ENCODE measurements at regions not wholly inside any gene's neighbourhood (a gene's known extent, or its start where the extent isn't known, plus 50 kb on each side); places are given as distances from the start of the nearest gene placed in this dataset.
"Not testable (repeated sequence)": the region's sequence is repeated elsewhere in the genome, so short reads cannot be mapped to it uniquely, and the experiment has no call there.

DNA sequence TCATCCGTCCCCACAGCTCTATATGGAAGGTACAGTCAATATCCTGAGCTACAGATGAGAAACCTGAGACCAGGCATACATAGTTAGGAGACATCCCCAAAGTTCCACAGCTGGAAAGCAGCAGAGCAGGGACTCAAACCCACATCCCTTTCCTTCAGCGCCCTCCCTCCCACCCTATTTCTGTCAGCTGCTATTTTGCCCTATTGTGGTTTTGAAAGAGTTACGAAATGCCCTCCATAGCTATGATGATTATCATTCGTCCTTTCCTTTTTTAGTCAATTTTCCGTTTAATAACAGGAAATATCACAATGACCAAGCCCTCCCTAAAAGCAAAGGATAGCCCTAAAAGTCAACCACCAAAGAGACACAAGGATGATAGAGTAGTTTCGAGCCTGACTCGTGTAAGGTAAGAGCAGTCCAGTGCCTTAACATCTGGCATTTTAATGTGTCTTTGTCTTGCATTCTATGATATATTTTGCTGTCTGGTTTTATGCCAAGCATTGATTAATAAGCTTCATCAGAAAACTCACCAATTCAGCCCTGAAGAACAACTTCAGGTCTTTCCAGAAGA, 264.3 kb upstream of the NBPF12 start:
- WGBS, 4 donors = 56 to 63% (median 58%) methylated on average over 7 of the region's 7 CpGs
- H3K27me3 ChIP-seq; intact Hi-C loops (cut with DNase I); H3K27ac ChIP-seq; DNase-seq; H3K4me1 ChIP-seq (replicated peaks in 1 of 2); H3K4me3 ChIP-seq; H3K36me3 ChIP-seq (replicated peaks in 1 of 2); H3K9me3 ChIP-seq (replicated peaks in 1 of 3): not testable (repeated sequence)

- H3K4me1 ChIP-seq (replicated peaks in 1 of 2); H3K27me3 ChIP-seq; H3K4me3 ChIP-seq; DNase-seq; intact Hi-C loops (cut with DNase I); H3K27ac ChIP-seq; H3K36me3 ChIP-seq (replicated peaks in 1 of 2); H3K9me3 ChIP-seq (replicated peaks in 1 of 3): not testable (repeated sequence)
- WGBS, 4 donors = 58 to 90% (median 82%) methylated on average over 2 to 6 of the region's 7 CpGs
Measured at GRCh38 chr1:146672608-146673007, 265.5 kb upstream of the NBPF12 start.

DNA sequence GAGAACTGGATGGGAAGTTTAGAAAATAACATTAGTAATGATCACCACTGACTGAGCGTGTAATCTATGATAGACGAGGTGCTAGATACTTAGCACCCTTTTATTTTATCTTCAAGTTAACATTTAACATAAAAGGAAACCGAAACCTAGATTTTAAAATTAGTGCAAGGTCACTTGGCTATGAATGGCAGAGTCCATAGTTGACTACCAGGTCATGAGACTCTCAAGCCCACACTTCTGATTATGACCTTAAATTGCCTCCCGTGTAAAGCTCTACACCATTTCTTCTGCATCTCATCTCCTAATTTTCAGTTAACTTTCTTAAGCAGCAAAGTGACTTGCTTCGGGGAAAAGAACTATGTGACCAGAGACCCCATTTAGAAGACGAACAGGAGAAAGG, 266.5 kb upstream of the NBPF12 start:
- H3K4me3 ChIP-seq; H3K36me3 ChIP-seq (replicated peaks in 1 of 2); H3K27ac ChIP-seq; H3K27me3 ChIP-seq; H3K9me3 ChIP-seq (replicated peaks in 1 of 3); intact Hi-C loops (cut with DNase I); DNase-seq; H3K4me1 ChIP-seq (replicated peaks in 1 of 2): not testable (repeated sequence)
- 79 to 89% (median 84%) methylated on average over 3 to 6 of the region's 6 CpGs for WGBS, 4 donors

DNA sequence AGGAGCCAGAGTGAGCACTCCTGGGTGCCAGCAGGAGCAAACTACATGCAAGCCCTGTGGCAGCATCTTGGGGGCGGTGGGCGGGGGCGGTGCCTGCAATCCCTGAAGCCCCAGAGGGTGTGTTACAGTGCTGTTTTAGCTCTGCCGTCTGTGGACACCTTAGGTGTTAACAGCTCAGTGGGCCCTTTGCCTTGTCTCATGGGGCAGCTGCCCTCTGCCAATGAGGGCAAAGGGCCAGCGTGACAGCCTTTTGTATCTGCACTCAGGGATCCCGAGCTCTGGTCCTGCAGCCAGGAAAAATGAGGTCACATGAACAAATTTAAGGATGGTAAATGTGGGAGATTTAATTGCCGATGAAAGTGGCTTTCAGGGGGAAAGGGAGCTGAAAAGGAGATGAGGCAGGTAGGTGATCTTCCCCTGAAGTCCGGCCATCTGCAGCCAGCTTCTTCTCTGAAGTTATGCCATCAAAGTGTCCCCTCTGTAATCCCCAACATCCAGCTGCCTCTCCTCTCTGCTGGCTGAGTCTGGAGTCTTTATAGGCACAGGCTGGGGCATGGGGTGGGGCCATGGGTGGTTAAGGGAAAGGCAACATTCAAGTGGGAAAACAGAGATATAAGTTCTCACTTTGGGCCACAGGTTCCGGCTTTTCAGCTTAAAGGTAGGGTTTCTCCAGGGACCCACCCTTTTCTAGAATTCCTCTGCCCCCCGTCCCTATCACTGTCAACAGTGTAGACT, 267.1 kb upstream of the NBPF12 start:
- WGBS, 4 donors = 85 to 91% (median 87%) methylated on average over 5 to 9 of the region's 10 CpGs
- H3K27ac ChIP-seq; H3K4me3 ChIP-seq; H3K36me3 ChIP-seq (replicated peaks in 1 of 2); DNase-seq; H3K4me1 ChIP-seq (replicated peaks in 1 of 2); intact Hi-C loops (cut with DNase I); H3K9me3 ChIP-seq (replicated peaks in 1 of 3); H3K27me3 ChIP-seq: not testable (repeated sequence)

GRCh38 chr1:146666275-146666674, 271.8 kb upstream of the NBPF12 start:
- H3K27me3 ChIP-seq; H3K9me3 ChIP-seq (replicated peaks in 1 of 3); H3K4me3 ChIP-seq; H3K27ac ChIP-seq; intact Hi-C loops (cut with DNase I); H3K4me1 ChIP-seq (replicated peaks in 1 of 2); DNase-seq; H3K36me3 ChIP-seq (replicated peaks in 1 of 2): not testable (repeated sequence)
- WGBS, 4 donors = 54 to 63% methylated on average over 1 of the region's 1 CpG; no CpG with 5 or more reads in 2 of the 4 donors

GRCh38 chr1:146660242-146660641, 277.9 kb upstream of the NBPF12 start:
- H3K9me3 ChIP-seq (replicated peaks in 1 of 3); DNase-seq; H3K4me3 ChIP-seq; H3K27me3 ChIP-seq; H3K36me3 ChIP-seq (replicated peaks in 1 of 2); intact Hi-C loops (cut with DNase I); H3K4me1 ChIP-seq (replicated peaks in 1 of 2); H3K27ac ChIP-seq: not testable (repeated sequence)
- 89 to 92% (median 91%) methylated on average over 3 to 4 of the region's 4 CpGs for WGBS, 4 donors

- H3K4me3 ChIP-seq; DNase-seq; H3K27ac ChIP-seq; H3K4me1 ChIP-seq (replicated peaks in 1 of 2); intact Hi-C loops (cut with DNase I); H3K9me3 ChIP-seq (replicated peaks in 1 of 3); H3K27me3 ChIP-seq; H3K36me3 ChIP-seq (replicated peaks in 1 of 2): not testable (repeated sequence)
- WGBS, 4 donors = 56 to 80% (median 66%) methylated on average over 1 to 3 of the region's 3 CpGs; no CpG with 5 or more reads in 1 of the 4 donors
Measured at GRCh38 chr1:146656356-146657060, 281.6 kb upstream of the NBPF12 start.

GRCh38 chr1:146654763-146655162, 283.4 kb upstream of the NBPF12 start:
- intact Hi-C loops (cut with DNase I); H3K27me3 ChIP-seq; H3K36me3 ChIP-seq (replicated peaks in 1 of 2); H3K4me1 ChIP-seq (replicated peaks in 1 of 2); H3K9me3 ChIP-seq (replicated peaks in 1 of 3); H3K4me3 ChIP-seq; H3K27ac ChIP-seq; DNase-seq: not testable (repeated sequence)
- WGBS, 4 donors = 53 to 81% (median 63%) methylated on average over 3 to 4 of the region's 4 CpGs

DNA sequence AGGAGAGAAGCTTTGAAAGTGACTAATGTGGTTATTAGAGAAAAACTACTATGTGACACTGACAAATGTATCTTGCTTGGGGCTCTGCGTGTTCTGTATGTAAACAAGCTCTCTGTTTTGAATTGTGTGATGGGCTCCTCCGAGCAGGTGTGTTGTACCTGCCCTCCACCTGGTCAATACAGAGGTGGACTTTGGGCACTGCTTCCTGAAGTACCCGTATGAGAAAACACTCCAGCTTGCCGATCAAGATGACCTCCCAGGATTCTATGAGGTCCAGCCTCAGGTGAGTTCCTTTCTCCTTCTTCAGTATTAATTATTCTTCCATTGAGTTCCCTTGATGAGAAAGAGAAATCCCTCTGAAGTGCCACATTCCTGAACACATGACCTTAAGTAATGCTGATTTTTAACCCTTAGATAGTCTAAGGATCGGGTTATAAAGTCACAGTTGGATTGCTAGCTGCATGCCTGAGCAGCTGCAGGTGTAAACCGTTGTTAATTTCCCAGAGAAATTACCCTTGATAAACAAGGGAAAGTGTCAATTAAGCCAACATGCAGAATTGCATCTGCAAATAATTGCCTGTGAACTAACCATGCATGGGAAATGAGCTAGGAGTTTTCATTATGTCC, 292.0 kb upstream of the NBPF12 start:
- H3K4me3 ChIP-seq; H3K4me1 ChIP-seq (replicated peaks in 1 of 2); H3K9me3 ChIP-seq (replicated peaks in 1 of 3); H3K27me3 ChIP-seq; H3K27ac ChIP-seq; intact Hi-C loops (cut with DNase I); H3K36me3 ChIP-seq (replicated peaks in 1 of 2); DNase-seq: not testable (repeated sequence)
- 65 to 93% (median 85%) methylated on average over 2 to 6 of the region's 6 CpGs for WGBS, 4 donors

DNA sequence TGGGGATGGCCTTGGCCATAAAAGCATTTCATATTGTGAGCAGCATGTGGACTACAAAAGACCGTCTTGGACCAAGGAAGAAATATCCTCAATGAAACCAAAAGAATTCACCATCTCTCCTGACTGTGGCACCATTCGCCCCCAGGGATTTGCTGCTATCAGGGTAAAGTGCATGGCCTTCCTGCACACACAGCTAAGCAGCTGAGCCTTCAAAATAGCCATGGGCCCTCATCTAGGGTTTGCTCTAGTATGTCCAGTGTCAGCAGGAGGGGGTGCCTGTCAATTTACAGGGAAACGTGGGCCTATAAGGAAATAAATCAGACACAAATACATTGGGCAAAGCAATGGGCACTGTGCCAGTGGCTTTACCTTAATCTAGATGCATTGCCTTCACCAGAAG, 296.6 kb upstream of the NBPF12 start:
- H3K4me1 ChIP-seq (replicated peaks in 1 of 2); intact Hi-C loops (cut with DNase I); H3K4me3 ChIP-seq; H3K27me3 ChIP-seq; H3K27ac ChIP-seq; H3K36me3 ChIP-seq (replicated peaks in 1 of 2); DNase-seq; H3K9me3 ChIP-seq (replicated peaks in 1 of 3): not testable (repeated sequence)
- 73 to 100% (median 85%) methylated on average over 1 to 3 of the region's 3 CpGs; no CpG with 5 or more reads in 1 of the 4 donors for WGBS, 4 donors

DNA sequence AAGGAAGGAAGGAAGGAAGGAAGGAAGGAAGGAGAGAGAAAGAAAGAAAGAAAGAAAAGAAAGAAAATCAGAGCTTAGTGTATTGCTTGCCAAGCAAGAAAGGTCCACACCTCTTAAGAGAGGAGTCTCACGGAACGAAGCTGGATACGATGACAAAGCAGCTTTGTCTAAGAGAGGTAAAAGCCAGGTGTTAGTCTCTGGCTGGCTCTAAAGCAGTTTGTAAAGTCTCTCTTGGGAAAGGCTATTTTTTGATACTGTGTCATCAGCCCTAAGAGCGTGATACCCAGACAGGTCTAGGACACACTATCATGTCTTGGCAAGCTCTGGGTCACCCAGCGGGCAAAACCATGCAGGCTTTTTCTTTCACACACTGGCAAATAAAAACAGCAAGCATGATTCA, 297.5 kb upstream of the NBPF12 start:
- H3K27ac ChIP-seq; DNase-seq; H3K9me3 ChIP-seq (replicated peaks in 1 of 3); intact Hi-C loops (cut with DNase I); H3K4me3 ChIP-seq; H3K4me1 ChIP-seq (replicated peaks in 1 of 2); H3K36me3 ChIP-seq (replicated peaks in 1 of 2); H3K27me3 ChIP-seq: not testable (repeated sequence)
- 91 to 98% (median 93%) methylated on average over 5 of the region's 5 CpGs for WGBS, 4 donors

Measured in adrenal gland (tissue), 9 donors.